ENCODE measurements at regions not wholly inside any gene's neighbourhood (a gene's known extent, or its start where the extent isn't known, plus 50 kb on each side); places are given as distances from the start of the nearest gene placed in this dataset.

DNA sequence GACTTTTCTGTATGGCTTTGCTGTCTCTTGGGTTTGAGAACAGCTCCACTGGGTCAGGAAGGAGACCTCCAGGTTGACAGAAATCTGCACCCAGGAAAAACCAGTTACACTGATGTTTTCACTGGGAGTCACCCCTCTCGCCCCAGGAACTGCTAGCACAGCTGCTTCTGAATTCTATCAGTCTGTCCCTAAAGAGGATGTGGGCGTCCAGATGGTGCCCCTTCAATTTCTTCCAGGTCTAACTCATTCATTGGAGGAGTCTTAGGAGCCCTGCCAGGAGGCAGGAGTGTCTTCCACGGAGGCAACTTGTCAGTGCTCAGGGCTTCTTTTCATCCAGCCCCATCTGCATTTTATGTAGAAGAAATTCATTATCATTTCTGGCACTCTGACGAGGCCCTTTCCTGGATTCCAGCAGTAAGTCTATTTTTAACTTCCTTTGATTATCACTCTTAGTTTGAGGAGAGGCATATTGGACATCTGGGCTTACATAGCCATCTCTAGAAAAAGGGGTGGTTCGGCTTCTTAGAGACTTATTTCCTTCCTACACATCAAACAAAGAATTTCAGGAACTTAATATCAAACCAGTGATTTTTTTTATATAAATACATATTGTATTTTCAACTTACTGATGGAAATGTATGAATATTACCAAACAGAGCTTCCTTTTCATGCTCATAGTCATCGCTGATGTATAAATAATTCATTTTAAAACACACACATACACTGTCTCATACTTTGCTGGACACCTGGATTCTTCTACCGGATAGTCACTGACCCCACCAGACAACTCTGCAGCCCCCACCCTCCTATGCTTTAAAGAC lies 148.8 kb downstream of the IRX2 start:
- peaks cover 4% of the 10 kb centered on the region; the same call in 1 of the 2 replicates for H3K9me3 ChIP-seq (ENCODE audit: insufficient read depth, low read depth, low read length)
- H3K79me2 ChIP-seq (ENCODE audit: insufficient read depth, low read length): no peaks in the 10 kb centered on the region
- no peak overlapping the region for H3K4me2 ChIP-seq (ENCODE audit: low read depth, low read length, poor library complexity, severe bottlenecking)
- no peak overlapping the region for H3K4me3 ChIP-seq (ENCODE audit: low read length, poor library complexity, severe bottlenecking)
- H3K27me3 ChIP-seq (ENCODE audit: insufficient read depth, low read length, poor library complexity, severe bottlenecking): no peaks in the 10 kb centered on the region
- H3K4me1 ChIP-seq (ENCODE audit: insufficient read depth, low read length, poor library complexity, severe bottlenecking): no peaks in the 10 kb centered on the region
- H2AFZ ChIP-seq (ENCODE audit: low read length): no peak overlapping the region
- H3K36me3 ChIP-seq (ENCODE audit: insufficient read depth, low read length): no peaks in the 10 kb centered on the region
- H3F3A ChIP-seq (ENCODE audit: low read depth): no peaks in the 10 kb centered on the region
- no peaks in the 10 kb centered on the region for H3K9me2 ChIP-seq (replicated peaks; ENCODE audit: low read depth, low read length)
- no peak overlapping the region for H3K9ac ChIP-seq (ENCODE audit: low read depth, low read length, poor library complexity, severe bottlenecking)
- H4K20me1 ChIP-seq (ENCODE audit: insufficient read depth, low read length, poor library complexity, severe bottlenecking): no peaks in the 10 kb centered on the region
- TF ChIP-seq, protein P1, sequence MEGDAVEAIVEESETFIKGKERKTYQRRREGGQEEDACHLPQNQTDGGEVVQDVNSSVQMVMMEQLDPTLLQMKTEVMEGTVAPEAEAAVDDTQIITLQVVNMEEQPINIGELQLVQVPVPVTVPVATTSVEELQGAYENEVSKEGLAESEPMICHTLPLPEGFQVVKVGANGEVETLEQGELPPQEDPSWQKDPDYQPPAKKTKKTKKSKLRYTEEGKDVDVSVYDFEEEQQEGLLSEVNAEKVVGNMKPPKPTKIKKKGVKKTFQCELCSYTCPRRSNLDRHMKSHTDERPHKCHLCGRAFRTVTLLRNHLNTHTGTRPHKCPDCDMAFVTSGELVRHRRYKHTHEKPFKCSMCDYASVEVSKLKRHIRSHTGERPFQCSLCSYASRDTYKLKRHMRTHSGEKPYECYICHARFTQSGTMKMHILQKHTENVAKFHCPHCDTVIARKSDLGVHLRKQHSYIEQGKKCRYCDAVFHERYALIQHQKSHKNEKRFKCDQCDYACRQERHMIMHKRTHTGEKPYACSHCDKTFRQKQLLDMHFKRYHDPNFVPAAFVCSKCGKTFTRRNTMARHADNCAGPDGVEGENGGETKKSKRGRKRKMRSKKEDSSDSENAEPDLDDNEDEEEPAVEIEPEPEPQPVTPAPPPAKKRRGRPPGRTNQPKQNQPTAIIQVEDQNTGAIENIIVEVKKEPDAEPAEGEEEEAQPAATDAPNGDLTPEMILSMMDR (conservative IDR thresholded peaks at IDR 0.05; ENCODE audit: low read length): no peak
- no peak for TF ChIP-seq EZH2phosphoT487 (IDR thresholded peaks at IDR 0.05; ENCODE audit: borderline replicate concordance)

- Histone ChIP-seq H3K4me2 (ENCODE audit: low read depth, low read length, poor library complexity, severe bottlenecking) (no peak overlapping the region), H3K9me2 (replicated peaks; ENCODE audit: low read depth, low read length) (no peaks in the 10 kb centered on the region), H3K4me3 (ENCODE audit: low read length, poor library complexity, severe bottlenecking) (no peak overlapping the region), H3K36me3 (ENCODE audit: insufficient read depth, low read length) (no peaks in the 10 kb centered on the region), H3K9me3 (ENCODE audit: insufficient read depth, low read depth, low read length) (no peaks in the 10 kb centered on the region), H4K20me1 (ENCODE audit: insufficient read depth, low read length, poor library complexity, severe bottlenecking) (no peaks in the 10 kb centered on the region), H3K79me2 (ENCODE audit: insufficient read depth, low read length) (no peaks in the 10 kb centered on the region), H3K9ac (ENCODE audit: low read depth, low read length, poor library complexity, severe bottlenecking) (no peak overlapping the region), H3K4me1 (ENCODE audit: insufficient read depth, low read length, poor library complexity, severe bottlenecking) (no peaks in the 10 kb centered on the region), H3K27me3 (ENCODE audit: insufficient read depth, low read length, poor library complexity, severe bottlenecking) (no peaks in the 10 kb centered on the region), H3F3A (ENCODE audit: low read depth) (no peaks in the 10 kb centered on the region), H2AFZ (ENCODE audit: low read length) (no peak overlapping the region)
- TF ChIP-seq EZH2phosphoT487 (IDR thresholded peaks at IDR 0.05; ENCODE audit: borderline replicate concordance): no peak
- TF ChIP-seq, protein P1 (conservative IDR thresholded peaks at IDR 0.05; ENCODE audit: low read length): no peak
These were observed 153.0 kb downstream of the IRX2 start for GRCh38 chr5:2598503-2598902.

DNA sequence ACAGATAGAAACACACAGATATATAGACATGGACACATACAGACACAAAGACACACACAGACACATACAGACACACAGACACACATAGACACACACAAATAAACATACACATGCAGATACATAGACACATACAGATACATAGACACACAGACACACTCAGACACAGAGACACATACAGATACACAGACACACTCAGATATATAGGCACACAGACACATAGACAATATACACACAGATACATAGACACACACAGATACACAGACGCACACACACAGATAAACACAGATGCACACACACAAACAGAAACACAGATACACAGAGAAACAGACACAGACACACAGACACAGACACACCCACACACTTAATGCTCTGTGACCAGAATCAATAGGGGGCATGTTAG lies 156.8 kb downstream of the IRX2 start:
- Histone ChIP-seq H3K4me1 (ENCODE audit: insufficient read depth, low read length, poor library complexity, severe bottlenecking) (no peaks in the 10 kb centered on the region), H3K4me2 (ENCODE audit: low read depth, low read length, poor library complexity, severe bottlenecking) (no peak overlapping the region), H3K9me2 (replicated peaks; ENCODE audit: low read depth, low read length) (no peaks in the 10 kb centered on the region), H3K9ac (ENCODE audit: low read depth, low read length, poor library complexity, severe bottlenecking) (no peak overlapping the region), H3K79me2 (ENCODE audit: insufficient read depth, low read length) (no peaks in the 10 kb centered on the region), H3F3A (ENCODE audit: low read depth) (no peaks in the 10 kb centered on the region), H2AFZ (ENCODE audit: low read length) (no peak overlapping the region), H3K9me3 (ENCODE audit: insufficient read depth, low read depth, low read length) (peaks cover 4% of the 10 kb centered on the region; the same call in 1 of the 2 replicates), H3K27me3 (ENCODE audit: insufficient read depth, low read length, poor library complexity, severe bottlenecking) (no peaks in the 10 kb centered on the region), H3K4me3 (ENCODE audit: low read length, poor library complexity, severe bottlenecking) (no peak overlapping the region), H4K20me1 (ENCODE audit: insufficient read depth, low read length, poor library complexity, severe bottlenecking) (no peaks in the 10 kb centered on the region), H3K36me3 (ENCODE audit: insufficient read depth, low read length) (no peaks in the 10 kb centered on the region)
- TF ChIP-seq, protein P1 (conservative IDR thresholded peaks at IDR 0.05; ENCODE audit: low read length): no peak
- TF ChIP-seq EZH2phosphoT487 (IDR thresholded peaks at IDR 0.05; ENCODE audit: borderline replicate concordance): no peak

All from Loucy (cell line).